NCI-H526 treated with DMSO at 0.1 percent for 48 hours (cell line): ENCODE measurements at regions not wholly inside any gene's neighbourhood (a gene's known extent, or its start where the extent isn't known, plus 50 kb on each side); places are given as distances from the start of the nearest gene placed in this dataset.
"Not testable (repeated sequence)": the region's sequence is repeated elsewhere in the genome, so short reads cannot be mapped to it uniquely, and the experiment has no call there.

Experiments used
- DNase-seq: peaks from one replicate; lab custom pipeline; 2025; lab: John Stamatoyannopoulos, UW

- no peak for DNase-seq
Observed at GRCh38 chr1:238752327-238752726, 634.0 kb upstream of the CHRM3 start.

- DNase-seq, result no peak
Observed at GRCh38 chr1:238745069-238745468, 641.3 kb upstream of the CHRM3 start.

- DNase-seq, result no peak
Observed at GRCh38 chr1:238738892-238739291, 647.5 kb upstream of the CHRM3 start.

GRCh38 chr1:238727670-238728069 lies 658.7 kb upstream of the CHRM3 start:
- DNase-seq, result no peak

- DNase-seq, result no peak
Observed at GRCh38 chr1:238722812-238723211, 663.6 kb upstream of the CHRM3 start.

GRCh38 chr1:238710697-238711096 lies 675.7 kb upstream of the CHRM3 start:
- DNase-seq, result no peak

- DNase-seq, result no peak
Observed at GRCh38 chr1:238701024-238701423, 685.3 kb upstream of the CHRM3 start.

GRCh38 chr1:238690415-238690814 lies 696.0 kb upstream of the CHRM3 start:
- no peak for DNase-seq

- not testable (repeated sequence) for DNase-seq
Observed at GRCh38 chr1:238684576-238684975, 701.8 kb upstream of the CHRM3 start.

GRCh38 chr1:238681451-238681850 lies 704.9 kb upstream of the CHRM3 start:
- DNase-seq, result no peak

GRCh38 chr1:238681021-238681420 lies 705.3 kb upstream of the CHRM3 start:
- DNase-seq, result no peak

- no peak for DNase-seq
Observed at GRCh38 chr1:238677567-238677966, 708.8 kb upstream of the CHRM3 start.

- DNase-seq, result no peak
Observed at GRCh38 chr1:238675221-238675620, 711.1 kb upstream of the CHRM3 start.

- no peak for DNase-seq
Observed at GRCh38 chr1:238674316-238674715, 712.1 kb upstream of the CHRM3 start.

GRCh38 chr1:238673561-238673960 lies 712.8 kb upstream of the CHRM3 start:
- no peak for DNase-seq

- no peak for DNase-seq
Observed at GRCh38 chr1:238672806-238673205, 713.6 kb upstream of the CHRM3 start.

- DNase-seq, result no peak
Observed at GRCh38 chr1:238672262-238672661, 714.1 kb upstream of the CHRM3 start.

GRCh38 chr1:238664139-238664538 lies 722.2 kb upstream of the CHRM3 start:
- DNase-seq, result no peak

GRCh38 chr1:238660849-238661248 lies 725.5 kb upstream of the CHRM3 start:
- no peak for DNase-seq

GRCh38 chr1:238658763-238659162 lies 727.6 kb upstream of the CHRM3 start:
- no peak for DNase-seq

- DNase-seq, result no peak
Observed at GRCh38 chr1:238653693-238654321, 732.6 kb upstream of the CHRM3 start.

- no peak for DNase-seq
Observed at GRCh38 chr1:238652346-238652968, 733.9 kb upstream of the CHRM3 start.

- no peak for DNase-seq
Observed at GRCh38 chr1:238649200-238649599, 737.2 kb upstream of the CHRM3 start.

GRCh38 chr1:238648751-238649150 lies 737.6 kb upstream of the CHRM3 start:
- DNase-seq, result no peak
